GM18508 (cell line): ENCODE measurements at regions not wholly inside any gene's neighbourhood (a gene's known extent, or its start where the extent isn't known, plus 50 kb on each side); places are given as distances from the start of the nearest gene placed in this dataset.

Experiments
- ATAC-seq: cut with Tn5 transposase; IDR thresholded peaks from one replicate; pipeline ENCODE4 v1.9.1; 2021; ENCODE audit warnings: moderate number of reproducible peaks; ENCODE audit not compliant: insufficient read depth, unreplicated experiment

GRCh38 chr6:169897601-169898358 lies 146.4 kb downstream of the ERMARD start:
- ATAC-seq = no peak

DNA sequence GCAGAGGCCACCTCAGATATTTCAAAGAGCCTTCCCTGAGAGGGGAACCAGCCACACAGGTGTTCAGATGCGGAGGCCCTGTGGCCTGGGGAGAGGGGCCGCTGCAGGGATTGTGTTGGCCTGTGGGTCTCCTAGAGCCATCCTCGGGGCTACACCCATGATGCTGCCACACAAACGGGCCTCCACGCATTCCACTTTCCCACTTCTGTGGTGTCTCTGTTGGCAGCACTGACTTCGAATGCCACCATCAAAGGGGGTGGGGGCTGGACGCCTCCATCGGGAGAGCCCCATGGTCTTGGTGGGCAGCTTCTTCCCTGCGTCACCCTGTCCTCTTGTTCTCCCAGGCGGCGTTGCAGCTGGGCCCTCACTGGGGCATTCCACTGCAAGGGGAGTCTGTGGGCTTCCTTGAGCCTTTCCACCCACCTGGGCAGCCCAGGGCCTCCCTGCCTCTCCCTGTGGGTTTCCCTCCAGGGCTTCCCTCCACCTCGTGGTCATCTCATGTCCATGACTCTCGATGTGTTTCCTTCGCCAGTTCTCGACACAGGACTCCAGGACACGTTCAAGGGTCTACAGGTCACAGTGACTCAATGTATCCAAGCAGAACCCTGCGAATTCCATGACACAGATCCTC lies 145.5 kb downstream of the ERMARD start:
- ATAC-seq = no peak

DNA sequence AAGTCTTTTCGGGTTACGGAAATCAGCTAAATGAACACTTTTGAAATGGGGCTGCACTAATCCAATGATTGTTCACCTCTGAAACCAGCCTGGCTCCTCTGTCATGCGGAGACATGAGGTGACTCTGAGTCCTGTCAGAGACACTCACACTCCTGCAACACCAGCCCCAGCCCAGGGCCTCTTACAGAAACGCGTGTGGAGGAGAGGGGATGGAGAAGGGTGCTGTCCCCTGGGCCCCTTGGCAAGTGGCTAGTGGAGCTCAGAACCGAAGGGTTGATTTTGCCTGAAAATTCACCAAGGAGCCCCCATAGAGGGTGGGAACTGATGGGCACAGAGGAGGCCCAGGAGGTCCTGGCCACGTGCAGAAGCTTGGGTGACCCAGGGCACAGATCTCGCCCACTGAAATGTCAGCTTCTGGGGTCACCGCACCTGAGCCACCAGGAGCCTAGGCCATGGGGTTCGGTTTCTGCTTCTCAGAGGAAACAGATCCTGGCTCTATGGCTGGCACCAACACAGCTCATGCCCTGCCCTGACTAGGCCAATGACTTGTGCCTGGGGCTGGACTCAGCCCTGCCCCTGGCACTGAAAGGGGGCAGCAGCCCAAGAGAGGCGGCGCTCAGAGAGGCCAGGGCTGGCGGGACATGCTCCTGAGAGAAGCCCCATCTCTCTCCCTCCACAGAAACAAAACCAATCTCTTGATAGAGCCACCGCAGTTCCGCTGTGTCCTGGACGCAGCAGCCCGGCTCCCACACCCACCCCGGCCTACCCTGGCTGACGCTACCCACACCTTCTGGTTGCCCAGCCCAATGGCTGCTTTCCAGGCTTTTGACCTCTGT lies 144.7 kb downstream of the ERMARD start:
- no peak for ATAC-seq

- ATAC-seq = no peak
Measured at GRCh38 chr6:169895000-169895759, 143.8 kb downstream of the ERMARD start.

DNA sequence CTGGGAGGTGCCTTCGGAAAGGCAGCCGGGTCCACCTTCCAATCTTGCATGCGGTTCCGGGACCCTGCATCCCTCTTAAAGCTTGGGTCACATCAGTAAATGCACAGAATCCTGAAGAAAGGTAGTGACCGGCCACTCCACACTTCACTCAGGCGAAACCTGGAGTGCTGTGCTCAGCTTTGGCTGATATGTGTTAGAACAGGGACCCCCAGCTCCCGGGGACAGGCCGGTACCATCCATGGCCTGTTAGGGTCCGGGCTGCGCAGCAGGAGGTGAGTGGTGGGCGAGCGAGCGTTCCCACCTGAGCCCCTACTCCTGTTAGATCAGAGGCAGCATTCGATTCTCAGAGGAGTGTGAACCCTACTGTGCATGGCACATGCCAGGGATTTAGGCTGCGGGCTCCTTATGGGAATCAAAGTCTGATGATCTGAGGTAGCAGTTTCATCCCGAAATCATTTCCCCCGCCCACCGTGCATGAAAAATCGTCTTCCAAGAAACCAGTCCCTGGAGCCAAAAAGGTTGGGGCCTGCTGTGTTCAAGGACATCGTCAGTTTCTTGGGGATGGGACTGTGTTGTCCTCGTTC lies 143.0 kb downstream of the ERMARD start:
- no peak for ATAC-seq

- no peak for ATAC-seq
Measured at GRCh38 chr6:169893624-169894023, 142.2 kb downstream of the ERMARD start.

- no peak for ATAC-seq
Measured at GRCh38 chr6:169891846-169892245, 140.4 kb downstream of the ERMARD start.

GRCh38 chr6:169891421-169891820 lies 140.0 kb downstream of the ERMARD start:
- ATAC-seq = no peak

- no peak for ATAC-seq
Measured at GRCh38 chr6:169890901-169891300, 139.5 kb downstream of the ERMARD start.

DNA sequence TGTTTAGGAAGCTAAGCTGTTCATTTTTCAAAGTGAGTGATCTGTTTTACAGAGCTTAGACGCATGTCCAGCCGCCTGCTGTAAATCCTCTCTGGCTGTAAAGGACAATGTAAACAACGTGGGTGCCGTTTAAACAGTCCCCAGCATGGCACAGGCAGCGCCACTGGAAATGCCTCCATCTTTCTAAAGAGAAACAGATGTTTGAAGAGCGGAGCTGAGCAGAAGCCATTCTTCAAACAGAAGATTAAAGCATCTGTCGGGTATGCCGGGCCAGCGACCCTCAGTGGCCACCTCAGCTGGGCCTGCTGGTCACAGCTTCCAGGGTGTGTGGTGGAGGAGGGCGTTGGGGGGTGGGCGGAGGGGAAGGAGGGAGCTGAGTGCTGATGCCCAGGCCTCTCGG lies 138.6 kb downstream of the ERMARD start:
- ATAC-seq = no peak

- no peak for ATAC-seq
Measured at GRCh38 chr6:169887529-169888140, 136.2 kb downstream of the ERMARD start.

DNA sequence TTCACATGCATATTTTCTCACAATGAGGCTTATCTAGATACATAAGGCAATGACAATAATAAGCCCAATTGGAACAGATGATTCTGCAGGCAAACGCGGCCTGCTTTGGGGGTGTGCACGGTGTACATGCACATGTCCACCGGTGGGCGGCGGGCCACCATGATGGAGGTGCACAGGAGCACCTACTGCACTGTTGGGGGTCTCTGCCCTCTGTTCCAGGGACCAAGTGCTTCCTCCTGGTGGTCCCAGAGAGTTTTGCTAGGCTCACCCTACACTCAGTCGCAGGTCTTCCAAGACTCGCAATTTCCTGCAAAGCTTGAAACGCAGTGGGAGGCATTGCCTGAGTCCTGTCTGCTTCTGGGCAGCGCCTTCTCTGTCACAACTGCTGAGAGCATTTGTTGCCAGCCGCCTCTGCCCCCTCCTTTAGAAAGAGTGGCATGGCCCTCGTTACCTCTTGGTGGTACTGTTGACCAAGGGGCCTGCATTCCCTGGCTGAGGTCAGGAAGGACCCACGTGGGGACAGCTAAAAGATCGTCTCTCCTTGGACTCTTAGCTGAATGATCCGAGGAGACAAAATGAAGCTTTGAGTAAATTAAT lies 135.3 kb downstream of the ERMARD start:
- ATAC-seq = no peak

GRCh38 chr6:169885831-169886230 lies 134.4 kb downstream of the ERMARD start:
- no peak for ATAC-seq

GRCh38 chr6:169885131-169885530 lies 133.7 kb downstream of the ERMARD start:
- ATAC-seq = no peak

DNA sequence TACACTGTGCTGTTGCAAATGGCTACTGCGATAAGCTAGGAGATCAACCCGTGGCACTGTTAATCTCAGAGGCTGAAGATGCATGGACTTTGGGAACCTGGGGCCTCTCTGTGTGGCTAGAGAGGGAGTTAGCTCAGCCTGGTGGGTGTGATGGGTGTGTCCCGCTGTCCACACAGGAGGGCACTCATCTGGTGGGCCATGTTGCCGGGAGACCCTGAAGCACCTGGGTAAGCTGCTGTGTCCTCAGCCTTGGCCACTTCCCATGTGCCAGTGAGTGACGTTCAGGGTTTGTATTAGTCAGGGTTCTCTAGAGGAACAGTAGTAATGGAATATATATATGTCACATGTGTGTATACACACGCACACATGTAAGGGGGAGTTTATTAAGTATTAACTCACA lies 132.7 kb downstream of the ERMARD start:
- ATAC-seq = no peak

DNA sequence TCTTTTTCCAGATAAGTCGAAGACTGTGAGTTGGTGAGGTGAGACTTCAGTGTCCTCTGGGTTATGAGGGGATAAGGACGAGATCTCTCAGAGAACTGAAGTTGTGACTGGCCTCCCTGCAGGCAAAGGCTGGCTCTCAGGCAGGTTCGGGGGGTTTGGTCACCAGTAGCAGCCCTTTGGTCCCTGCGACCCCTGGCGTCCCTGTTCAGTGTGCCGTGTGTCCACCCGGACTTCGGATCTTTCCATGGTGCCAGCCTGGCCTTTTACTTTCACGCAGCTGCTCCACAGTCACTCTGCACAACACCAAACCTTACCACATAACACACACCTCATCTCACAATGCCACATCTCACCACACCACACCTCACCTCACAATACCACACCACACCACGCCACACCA lies 131.9 kb downstream of the ERMARD start:
- no peak for ATAC-seq

- ATAC-seq = no peak
Measured at GRCh38 chr6:169881976-169882375, 130.6 kb downstream of the ERMARD start.

DNA sequence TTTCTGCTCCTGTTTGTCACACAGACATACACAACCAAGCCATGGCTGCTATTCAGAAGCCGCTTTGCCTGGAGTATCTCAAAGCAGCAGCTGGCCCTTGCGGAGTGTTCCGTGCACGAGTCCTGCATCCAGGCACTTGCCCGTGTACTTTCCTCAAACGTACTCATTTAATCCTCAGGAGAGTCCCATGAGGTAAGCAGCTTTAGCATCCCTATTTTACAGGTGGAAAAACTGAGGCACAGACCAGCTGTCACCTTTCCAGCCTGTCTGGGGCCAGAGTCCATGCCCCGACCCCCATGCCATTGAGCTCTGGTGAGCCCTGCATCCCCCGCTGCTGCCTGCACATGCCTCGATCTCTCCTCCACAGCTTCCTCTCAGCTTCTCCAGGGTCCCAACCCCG lies 130.0 kb downstream of the ERMARD start:
- ATAC-seq = no peak

DNA sequence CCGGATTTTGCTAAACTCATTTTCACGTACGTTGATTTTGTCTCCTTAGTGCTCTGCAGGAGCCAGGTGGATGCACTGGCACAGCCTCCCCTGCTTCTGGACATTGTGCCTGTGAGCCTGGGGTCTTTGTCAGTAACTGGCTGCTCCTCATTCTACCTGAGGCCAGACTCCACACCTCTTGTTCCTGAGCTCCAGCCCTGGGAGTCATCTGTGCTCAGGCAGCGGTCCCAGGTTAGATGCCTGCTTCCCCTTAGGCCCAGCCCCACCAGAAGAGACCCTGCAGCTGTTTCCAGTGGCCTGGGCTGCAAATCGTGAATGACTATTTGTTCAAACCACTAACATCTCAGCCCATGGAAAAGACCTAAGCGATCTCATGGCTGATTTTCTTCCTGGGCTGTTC lies 129.1 kb downstream of the ERMARD start:
- ATAC-seq = no peak
